H1 (cell line): ENCODE measurements at regions not wholly inside any gene's neighbourhood (a gene's known extent, or its start where the extent isn't known, plus 50 kb on each side); places are given as distances from the start of the nearest gene placed in this dataset.

Experiments used
- CTCF ChIA-PET: fragments of 300-600 bp; sonication (Branson Sonifier 250); formaldehyde crosslinking; loops from one replicate; lab custom pipeline; 2021; ENCODE audit not compliant: partially characterized antibody; lab: Charles Lee
- POLR2A ChIA-PET: fragments of 300-600 bp; sonication (Branson Sonifier 250); formaldehyde crosslinking; loops from one replicate; lab custom pipeline; 2021; ENCODE audit warnings: inconsistent platforms; ENCODE audit not compliant: partially characterized antibody; lab: Charles Lee
- DNase-seq, 2 experiments: peaks; one replicate each; pipeline versions ENCODE4 v3.0.0 to v3.0.0-alpha.2; 2010 to 2022; ENCODE audit warnings: low spot score in 2 of 2, low read depth in 1 of 2, mixed read lengths in 1 of 2
- FAIRE-seq: peaks from 2 replicates; lab custom pipeline; 2011; peaks lifted over from hg19 to GRCh38; lab: Jason Lieb, UNC
- H2AFZ ChIP-seq: 2 replicates; pipeline ENCODE4 v1.8.1; 2012; ENCODE audit warnings: low read length, inconsistent platforms
- H2AK5ac ChIP-seq: 2 replicates; pipeline ENCODE4 v1.6.1; 2013; ENCODE audit warnings: low read depth, low read length
- H2BK120ac ChIP-seq: replicated peaks from 2 replicates; pipeline ENCODE3; 2013; ENCODE audit warnings: low read depth, low read length, inconsistent platforms
- H2BK12ac ChIP-seq: 2 replicates; pipeline ENCODE4 v1.6.1; 2013; ENCODE audit warnings: low read depth, low read length
- H2BK15ac ChIP-seq: 2 replicates; pipeline ENCODE4 v1.6.1; 2013; ENCODE audit warnings: low read length
- H2BK20ac ChIP-seq: 2 replicates; pipeline ENCODE4 v1.6.1; 2013; ENCODE audit warnings: low read length
- H2BK5ac ChIP-seq: 2 replicates; pipeline ENCODE4 v1.6.1; 2013; ENCODE audit warnings: low read depth, low read length
- H3K14ac ChIP-seq: 2 replicates; pipeline ENCODE4 v1.6.1; 2013; ENCODE audit warnings: inconsistent platforms; ENCODE audit not compliant: insufficient read length
- H3K18ac ChIP-seq: 2 replicates; pipeline ENCODE4 v1.6.1; 2013; ENCODE audit warnings: low read length; ENCODE audit errors: extremely low read depth
- H3K23ac ChIP-seq: 2 replicates; pipeline ENCODE4 v1.6.1; 2013; ENCODE audit warnings: inconsistent platforms; ENCODE audit not compliant: insufficient read length
- H3K23me2 ChIP-seq: 2 replicates; pipeline ENCODE4 v1.6.1; 2013; ENCODE audit warnings: low read depth, low read length
- H3K27ac ChIP-seq: 2 replicates; pipeline ENCODE4 v1.6.1; 2011; ENCODE audit warnings: low read depth, low read length, inconsistent platforms
- H3K27me3 ChIP-seq, 4 experiments: replicated peaks in 1 of 4; 1 replicate in 1 of 4; 2 replicates in 3 of 4; pipeline versions ENCODE4 v1.6.1 to v1.8.1; 2011 to 2013; ENCODE audit warnings: low read length in 3 of 4, mild to moderate bottlenecking in 3 of 4, inconsistent platforms in 2 of 4, mixed read lengths in 2 of 4, moderate library complexity in 1 of 4; ENCODE audit not compliant: control insufficient read depth in 3 of 4, insufficient read depth in 3 of 4; ENCODE audit errors: extremely low read depth in 1 of 4
- H3K36me3 ChIP-seq, 4 experiments: 2 replicates each; pipeline versions ENCODE4 v1.6.1 to v1.8.1; 2011 to 2013; ENCODE audit warnings: mild to moderate bottlenecking in 4 of 4, low read length in 3 of 4, moderate library complexity in 2 of 4, control low read depth in 1 of 4, inconsistent platforms in 1 of 4; ENCODE audit not compliant: insufficient read depth in 4 of 4, control insufficient read depth in 2 of 4
- H3K4ac ChIP-seq: replicated peaks from 2 replicates; pipeline ENCODE3; 2013; ENCODE audit warnings: low read length, low read depth, mixed read lengths, inconsistent platforms; ENCODE audit not compliant: insufficient read length
- H3K4me1 ChIP-seq, 4 experiments: replicated peaks in 1 of 4; 1 replicate in 1 of 4; 2 replicates in 3 of 4; pipeline versions ENCODE4 v1.6.1 to v1.8.1; 2011 to 2013; ENCODE audit warnings: low read length in 3 of 4, inconsistent platforms in 2 of 4, mixed read lengths in 1 of 4; ENCODE audit not compliant: insufficient read depth in 4 of 4, control insufficient read depth in 3 of 4
- H3K4me2 ChIP-seq, 2 experiments: 2 replicates each; pipeline versions ENCODE4 v1.6.1 to v1.8.1; 2011 to 2013; ENCODE audit warnings: low read depth in 2 of 2, low read length in 2 of 2, control low read depth in 1 of 2, inconsistent platforms in 1 of 2, mild to moderate bottlenecking in 1 of 2; ENCODE audit not compliant: insufficient read depth in 1 of 2
- H3K4me3 ChIP-seq, 4 experiments: fragments of 200-600, 300-600 bp in 1 of 4; sonication (generic), shearing (Covaris generic), sonication (Bioruptor Twin) in 1 of 4; 2 replicates each; pipeline versions ENCODE4 v1.5.1 to v1.8.1; 2011 to 2016; ENCODE audit warnings: low read length in 4 of 4, low read depth in 3 of 4, control low read depth in 2 of 4, inconsistent platforms in 2 of 4, mild to moderate bottlenecking in 2 of 4, mixed read lengths in 1 of 4, moderate library complexity in 1 of 4; ENCODE audit not compliant: insufficient read depth in 2 of 4; ENCODE audit errors: extremely low read depth in 1 of 4
- H3K56ac ChIP-seq: replicated peaks from 2 replicates; pipeline ENCODE3; 2013; ENCODE audit warnings: low read depth, mild to moderate bottlenecking, mixed read lengths, low read length, inconsistent platforms; ENCODE audit not compliant: insufficient read length
- H3K79me1 ChIP-seq: 2 replicates; pipeline ENCODE4 v1.6.1; 2013; ENCODE audit warnings: low read depth, low read length, control low read depth
- H3K79me2 ChIP-seq, 2 experiments: 2 replicates each; pipeline versions ENCODE4 v1.6.1 to v1.8.1; 2012 to 2013; ENCODE audit warnings: low read length in 2 of 2, mild to moderate bottlenecking in 2 of 2, inconsistent platforms in 1 of 2; ENCODE audit not compliant: insufficient read depth in 2 of 2, control insufficient read depth in 1 of 2
- H3K9ac ChIP-seq, 4 experiments: replicated peaks in 1 of 4; 1 replicate in 1 of 4; 2 replicates in 3 of 4; pipeline versions ENCODE4 v1.6.1 to v1.8.1; 2011 to 2013; ENCODE audit warnings: low read depth in 3 of 4, low read length in 3 of 4, control low read depth in 2 of 4, mild to moderate bottlenecking in 2 of 4, moderate library complexity in 2 of 4, inconsistent platforms in 1 of 4; ENCODE audit errors: extremely low read depth in 1 of 4
- H3K9me3 ChIP-seq, 2 experiments: 2 replicates each; pipeline versions ENCODE4 v1.6.1 to v1.8.1; 2012 to 2013; ENCODE audit warnings: mild to moderate bottlenecking in 2 of 2, moderate library complexity in 2 of 2, control low read depth in 1 of 2, inconsistent platforms in 1 of 2, low read depth in 1 of 2, low read length in 1 of 2, mixed read lengths in 1 of 2; ENCODE audit not compliant: insufficient read depth in 2 of 2
- H4K20me1 ChIP-seq, 2 experiments: replicated peaks in 1 of 2; 2 replicates each; pipeline versions ENCODE3 to v1.8.1; 2011 to 2013; ENCODE audit warnings: inconsistent platforms in 2 of 2, low read length in 2 of 2, mild to moderate bottlenecking in 1 of 2; ENCODE audit not compliant: insufficient read depth in 2 of 2, control insufficient read depth in 1 of 2
- H4K5ac ChIP-seq: 2 replicates; pipeline ENCODE4 v1.6.1; 2013; ENCODE audit warnings: low read length, low read depth, mixed read lengths, inconsistent platforms; ENCODE audit not compliant: insufficient read length
- H4K8ac ChIP-seq: 2 replicates; pipeline ENCODE4 v1.8.0; 2013; ENCODE audit warnings: mild to moderate bottlenecking, moderate library complexity, low read length, inconsistent platforms; ENCODE audit not compliant: insufficient read depth; ENCODE audit errors: extremely low read depth
- H4K91ac ChIP-seq: replicated peaks from 2 replicates; pipeline ENCODE3; 2013; ENCODE audit warnings: low read length, mixed read lengths, inconsistent platforms; ENCODE audit not compliant: insufficient read length
- CHD1 ChIP-seq: IDR thresholded peaks from 2 replicates; pipeline ENCODE4 v1.6.1; 2012; ENCODE audit warnings: low read depth, low read length, improper control_type of control experiment
- CHD2 ChIP-seq: IDR thresholded peaks from 2 replicates; pipeline ENCODE4 v1.6.1; 2012; ENCODE audit warnings: low read length, improper control_type of control experiment
- EP300 ChIP-seq, 2 experiments: IDR thresholded peaks; 1 replicate in 1 of 2; 2 replicates in 1 of 2; pipeline ENCODE4 v1.6.1; 2011 to 2012; ENCODE audit warnings: low read depth in 2 of 2, low read length in 2 of 2, mild to moderate bottlenecking in 2 of 2, borderline replicate concordance in 1 of 2, inconsistent platforms in 1 of 2, moderate library complexity in 1 of 2
- EZH2 ChIP-seq: fragments of 200-600 bp; sonication (generic); IDR thresholded peaks from 2 replicates; pipeline ENCODE4 v1.7.1; 2012; ENCODE audit warnings: low read depth, mild to moderate bottlenecking, moderate library complexity, low read length, inconsistent platforms; ENCODE audit not compliant: severe bottlenecking
- GTF2F1 ChIP-seq: IDR thresholded peaks from 2 replicates; pipeline ENCODE4 v1.6.1; 2012; ENCODE audit warnings: low read depth, low read length, improper control_type of control experiment, borderline replicate concordance
- KDM4A ChIP-seq: IDR thresholded peaks from one replicate; pipeline ENCODE4 v1.7.1; 2012; ENCODE audit warnings: low read depth, mild to moderate bottlenecking, moderate library complexity, low read length, inconsistent platforms; ENCODE audit not compliant: severe bottlenecking
- POLR2A ChIP-seq, 2 experiments: IDR thresholded peaks; 1 replicate in 1 of 2; 2 replicates in 1 of 2; pipeline ENCODE4 v1.6.1; 2011; ENCODE audit warnings: low read depth in 2 of 2, low read length in 2 of 2, mild to moderate bottlenecking in 2 of 2; ENCODE audit errors: control extremely low read depth in 1 of 2
- RAD21 ChIP-seq, 2 experiments: IDR thresholded peaks in 1 of 2; conservative IDR thresholded peaks in 1 of 2; 2 replicates each; pipeline ENCODE4 v1.6.1; 2011; ENCODE audit warnings: low read depth in 2 of 2, low read length in 2 of 2, improper control_type of control experiment in 1 of 2, inconsistent platforms in 1 of 2, mild to moderate bottlenecking in 1 of 2, moderate library complexity in 1 of 2
- WGBS, 2 experiments: shearing (Covaris generic) in 1 of 2; methylation state at CpG; one replicate each; pipeline versions ENCODE4 v1.1.6 to v1.1.7; 2013 to 2015; ENCODE audit warnings: low lambda C conversion rate in 2 of 2, mixed read lengths in 2 of 2, inconsistent platforms in 1 of 2, low coverage in 1 of 2, missing lambda C conversion rate in 1 of 2; ENCODE audit not compliant: insufficient replicate concordance in 2 of 2, insufficient coverage in 1 of 2, insufficient read length in 1 of 2; ENCODE audit errors: extremely low coverage in 1 of 2, missing lambda C conversion rate in 1 of 2; 5-methylcytosine and 5-hydroxymethylcytosine counted together
- TF ChIP-seq, protein P1 (sequence below): IDR thresholded peaks from 2 replicates; pipeline ENCODE4 v1.6.1; 2011; ENCODE audit warnings: low read depth, mild to moderate bottlenecking, low read length; ENCODE audit not compliant: insufficient read depth
- TF ChIP-seq, protein P2 (sequence below): IDR thresholded peaks from 2 replicates; pipeline ENCODE4 v1.6.1; 2012; ENCODE audit warnings: low read length, inconsistent platforms

DNA sequence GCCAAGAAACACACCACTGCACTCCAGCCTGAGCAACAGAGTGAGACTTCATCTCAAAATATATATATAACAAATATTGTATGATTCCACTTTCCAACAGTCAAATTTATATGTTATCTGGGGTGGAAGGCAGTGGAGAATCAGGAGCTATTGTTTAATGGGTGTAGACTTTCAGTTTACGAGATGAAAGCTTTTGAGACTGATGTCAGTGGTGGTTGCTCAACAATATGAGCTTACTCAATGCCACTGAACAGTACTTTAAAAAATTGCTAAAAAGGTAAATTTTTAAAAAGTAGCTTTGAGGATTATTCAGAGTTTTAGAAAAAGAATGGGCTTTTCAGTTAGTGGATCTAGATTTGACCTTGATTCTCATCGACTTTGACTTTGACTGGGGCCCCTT lies 105.9 kb upstream of the ST6GAL2 start:
- H3K36me3 ChIP-seq, result no peaks in the 10 kb centered on the region
- H2BK5ac ChIP-seq, result no peak overlapping the region
- no peak overlapping the region for H3K4me3 ChIP-seq
- no peak overlapping the region for H2AFZ ChIP-seq
- H4K91ac ChIP-seq, result no peak overlapping the region
- no peak overlapping the region for H3K18ac ChIP-seq
- H4K5ac ChIP-seq, result no peak overlapping the region
- H3K27me3 ChIP-seq, result no peaks in the 10 kb centered on the region
- FAIRE-seq (no peak), DNase-seq (no peak)
- H3K56ac ChIP-seq, result no peak overlapping the region
- ChIA-PET CTCF (interaction anchor here (0.7 to 1.3 kb wide), 3 partner anchors 10 to 109 kb away, joined by 3 read pairs; no protein-coding TSS in a partner anchor), POLR2A (no interaction called here)
- no peak overlapping the region for H3K4ac ChIP-seq
- H3K27ac ChIP-seq, result no peak overlapping the region
- H3K4me2 ChIP-seq, result no peak overlapping the region
- no peak overlapping the region for H4K8ac ChIP-seq
- no peaks in the 10 kb centered on the region for H3K79me1 ChIP-seq
- peaks cover 0 to 3% (median 1%) of the 10 kb centered on the region in 4 experiments; a peak in 3 of 7 replicates for H3K4me1 ChIP-seq
- no peaks in the 10 kb centered on the region for H4K20me1 ChIP-seq
- no peak overlapping the region for H2BK15ac ChIP-seq
- H2AK5ac ChIP-seq, result no peak overlapping the region
- WGBS, 2 experiments, result 100% methylated on average over 2 of the region's 2 CpGs; no CpG with 5 or more reads in 1 of the 2 experiments
- no peak overlapping the region for H2BK12ac ChIP-seq
- H3K79me2 ChIP-seq, result no peaks in the 10 kb centered on the region
- no peak overlapping the region for H3K23ac ChIP-seq
- H3K14ac ChIP-seq, result no peak overlapping the region
- no peak overlapping the region for H3K9ac ChIP-seq
- H3K23me2 ChIP-seq, result no peaks in the 10 kb centered on the region
- no peak overlapping the region for H2BK20ac ChIP-seq
- H2BK120ac ChIP-seq, result no peak overlapping the region
- no peaks in the 10 kb centered on the region for H3K9me3 ChIP-seq
- no peak for TF ChIP-seq RAD21 (IDR thresholded peaks at IDR 0.05 in 1 of 2, conservative IDR thresholded peaks at IDR 0.05 in 1 of 2; ENCODE audit: low read depth in 2 of 2, low read length in 2 of 2)
- no peak for TF ChIP-seq CHD2
- TF ChIP-seq KDM4A, result no peak
- no peak for TF ChIP-seq POLR2A (IDR thresholded peaks at IDR 0.05; ENCODE audit: control extremely low read depth in 1 of 2, low read depth in 2 of 2, low read length in 2 of 2)
- TF ChIP-seq GTF2F1, result no peak
- TF ChIP-seq EZH2, result no peak
- no peak for TF ChIP-seq CHD1
- TF ChIP-seq, protein P1, sequence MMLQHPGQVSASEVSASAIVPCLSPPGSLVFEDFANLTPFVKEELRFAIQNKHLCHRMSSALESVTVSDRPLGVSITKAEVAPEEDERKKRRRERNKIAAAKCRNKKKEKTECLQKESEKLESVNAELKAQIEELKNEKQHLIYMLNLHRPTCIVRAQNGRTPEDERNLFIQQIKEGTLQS, result no peak
- TF ChIP-seq, protein P2, sequence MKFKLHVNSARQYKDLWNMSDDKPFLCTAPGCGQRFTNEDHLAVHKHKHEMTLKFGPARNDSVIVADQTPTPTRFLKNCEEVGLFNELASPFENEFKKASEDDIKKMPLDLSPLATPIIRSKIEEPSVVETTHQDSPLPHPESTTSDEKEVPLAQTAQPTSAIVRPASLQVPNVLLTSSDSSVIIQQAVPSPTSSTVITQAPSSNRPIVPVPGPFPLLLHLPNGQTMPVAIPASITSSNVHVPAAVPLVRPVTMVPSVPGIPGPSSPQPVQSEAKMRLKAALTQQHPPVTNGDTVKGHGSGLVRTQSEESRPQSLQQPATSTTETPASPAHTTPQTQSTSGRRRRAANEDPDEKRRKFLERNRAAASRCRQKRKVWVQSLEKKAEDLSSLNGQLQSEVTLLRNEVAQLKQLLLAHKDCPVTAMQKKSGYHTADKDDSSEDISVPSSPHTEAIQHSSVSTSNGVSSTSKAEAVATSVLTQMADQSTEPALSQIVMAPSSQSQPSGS, result no peak
- no peak for TF ChIP-seq EP300 (IDR thresholded peaks at IDR 0.05; ENCODE audit: borderline replicate concordance in 1 of 2, low read depth in 2 of 2, low read length in 2 of 2)
